OCI-LY7 (cell line): ENCODE measurements at regions not wholly inside any gene's neighbourhood (a gene's known extent, or its start where the extent isn't known, plus 50 kb on each side); places are given as distances from the start of the nearest gene placed in this dataset.

Experiments used
- BruUV-seq: library from RNA; stranded (reverse); fragments of 400-500 nt; replicated peaks from 2 replicates; lab custom pipeline; 2021; lab: Mats Ljungman, UMichigan
- CTCF ChIA-PET: fragments of 300-600 bp; sonication (Branson Sonifier 250); formaldehyde crosslinking; loops from one replicate; lab custom pipeline; 2022; ENCODE audit warnings: antibody characterized with exemption; ENCODE audit not compliant: unreplicated experiment; lab: Charles Lee
- POLR2A ChIA-PET: fragments of 300-600 bp; sonication (Branson Sonifier 250); formaldehyde crosslinking; loops from one replicate; lab custom pipeline; 2022; ENCODE audit warnings: antibody characterized with exemption; lab: Charles Lee
- DNase-seq: peaks from one replicate; pipeline ENCODE4 v3.0.0-alpha.2; 2015; ENCODE audit warnings: low spot score
- H2AFZ ChIP-seq: fragments of 200-600 bp; sonication (generic), shearing (Covaris generic); 2 replicates; pipeline ENCODE4 v1.6.1; 2014; ENCODE audit warnings: mild to moderate bottlenecking, antibody characterized with exemption, low read length, moderate library complexity
- H3K27ac ChIP-seq: fragments of 200-600 bp; sonication (generic); 2 replicates; pipeline ENCODE4 v1.5.1; 2014; ENCODE audit warnings: mixed run types, low read depth, mild to moderate bottlenecking, moderate library complexity, low read length, inconsistent platforms; ENCODE audit not compliant: poor library complexity, severe bottlenecking
- H3K36me3 ChIP-seq: fragments of 200-600 bp; sonication (generic); 2 replicates; pipeline ENCODE4 v1.6.1; 2014; ENCODE audit warnings: mild to moderate bottlenecking, antibody characterized with exemption, low read length, moderate library complexity, mixed read lengths; ENCODE audit not compliant: insufficient read depth
- H3K4me1 ChIP-seq: fragments of 200-600 bp; sonication (generic); 2 replicates; pipeline ENCODE4 v1.5.1; 2014; ENCODE audit warnings: mild to moderate bottlenecking, low read length; ENCODE audit not compliant: insufficient read depth, poor library complexity, severe bottlenecking
- H3K4me2 ChIP-seq: fragments of 200-600 bp; sonication (generic); 2 replicates; pipeline ENCODE4 v1.6.1; 2014; ENCODE audit warnings: mild to moderate bottlenecking, low read length
- H3K4me3 ChIP-seq: fragments of 200-600 bp; sonication (generic); 2 replicates; pipeline ENCODE4 v1.5.1; 2014; ENCODE audit warnings: mild to moderate bottlenecking, low read depth, low read length; ENCODE audit not compliant: poor library complexity, severe bottlenecking
- H3K79me2 ChIP-seq: fragments of 200-600 bp; sonication (generic); 2 replicates; pipeline ENCODE4 v1.6.1; 2016; ENCODE audit warnings: low read depth, mild to moderate bottlenecking, low read length, moderate library complexity, mixed read lengths; ENCODE audit not compliant: insufficient read depth
- H3K9me2 ChIP-seq: fragments of 200-600 bp; sonication (generic); 2 replicates; pipeline ENCODE4 v1.6.1; 2016; ENCODE audit warnings: mild to moderate bottlenecking, low read length, mixed read lengths; ENCODE audit not compliant: insufficient read depth
- H3K9me3 ChIP-seq: fragments of 200-600 bp; sonication (generic); 2 replicates; pipeline ENCODE4 v1.6.1; 2014; ENCODE audit warnings: mild to moderate bottlenecking, mixed run types, low read length, mixed read lengths
- H4K20me1 ChIP-seq: fragments of 200-600 bp; sonication (generic); 2 replicates; pipeline ENCODE4 v1.6.1; 2014; ENCODE audit warnings: mild to moderate bottlenecking, antibody characterized with exemption, low read length, moderate library complexity, mixed read lengths; ENCODE audit not compliant: insufficient read depth
- CTCF ChIP-seq: fragments of 200-600 bp; sonication (generic); conservative IDR thresholded peaks from 2 replicates; pipeline ENCODE4 v1.5.1; 2014; ENCODE audit warnings: mild to moderate bottlenecking, antibody characterized with exemption, low read length, moderate library complexity, mixed read lengths
- EZH2phosphoT487 ChIP-seq: fragments of 200-600 bp; sonication (generic); IDR thresholded peaks from 2 replicates; pipeline ENCODE4 v1.6.1; 2018; ENCODE audit warnings: low read depth, borderline replicate concordance, mild to moderate bottlenecking, mixed run types, antibody characterized with exemption, low read length, moderate library complexity, mixed read lengths
- intact Hi-C: fragments of 100-400 bp; cut with micrococcal nuclease; formaldehyde crosslinking; loops from one replicate; pipeline ENCODE4 v1.10.0; 2022; ENCODE audit not compliant: unreplicated experiment

DNA sequence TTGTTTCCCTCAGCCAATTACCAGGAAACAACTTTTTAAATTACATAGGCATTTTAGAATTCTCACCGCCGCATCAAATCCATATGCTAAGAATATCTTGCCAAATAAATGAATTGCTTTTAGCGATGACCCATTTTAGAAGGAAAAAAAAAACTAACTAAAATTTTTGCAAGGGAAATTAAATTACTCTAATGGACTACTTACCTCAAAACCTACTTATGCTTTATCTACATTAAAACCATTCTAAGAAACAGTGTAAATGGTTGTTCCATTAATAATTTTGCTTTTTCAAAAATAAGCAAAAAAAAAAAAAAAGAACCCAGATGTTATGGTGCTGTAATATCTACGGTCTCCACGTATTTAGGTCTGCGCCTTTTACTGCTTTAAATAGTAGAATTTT, 73.5 kb upstream of the CCDC150 start:
- TF ChIP-seq EZH2phosphoT487, result no peak
- TF ChIP-seq CTCF, result no peak
- no peak for DNase-seq
- Histone ChIP-seq H3K79me2 (no peaks in the 10 kb centered on the region), H3K4me3 (no peak overlapping the region), H3K4me2 (no peak overlapping the region), H3K9me2 (no peaks in the 10 kb centered on the region), H3K9me3 (no peaks in the 10 kb centered on the region), H3K4me1 (no peaks in the 10 kb centered on the region), H3K36me3 (no peaks in the 10 kb centered on the region), H3K27ac (no peak overlapping the region), H2AFZ (no peak overlapping the region), H4K20me1 (no peaks in the 10 kb centered on the region)
- ChIA-PET CTCF (no interaction called here), POLR2A (interaction anchor here (0.7 to 0.9 kb wide), 3 partner anchors 10 to 167 kb away, joined by 3 to 4 read pairs (median 3); no protein-coding TSS in a partner anchor)
- intact Hi-C loops, result no loop called here
- no TSS peak for BruUV-seq

- TF ChIP-seq EZH2phosphoT487 (no peak), CTCF (no peak)
- BruUV-seq, result no TSS peak
- Histone ChIP-seq H3K79me2 (no peaks in the 10 kb centered on the region), H3K9me2 (no peaks in the 10 kb centered on the region), H3K36me3 (no peaks in the 10 kb centered on the region), H2AFZ (no peak overlapping the region), H4K20me1 (no peaks in the 10 kb centered on the region), H3K4me1 (no peaks in the 10 kb centered on the region), H3K27ac (no peak overlapping the region), H3K9me3 (no peaks in the 10 kb centered on the region), H3K4me3 (no peak overlapping the region), H3K4me2 (no peak overlapping the region)
- CTCF ChIA-PET, result no interaction called here
- intact Hi-C loops, result no loop called here
- DNase-seq, result no peak
- POLR2A ChIA-PET, result interaction anchor here (0.7 kb wide), 2 partner anchors 79 to 1243 kb away, joined by 5 to 6 read pairs; no protein-coding TSS in a partner anchor
Measured at GRCh38 chr2:196566961-196567666, 72.4 kb upstream of the CCDC150 start.

GRCh38 chr2:196568506-196568905, 71.0 kb upstream of the CCDC150 start:
- CTCF ChIA-PET, result no interaction called here
- Histone ChIP-seq H3K4me2 (no peak overlapping the region), H3K36me3 (no peaks in the 10 kb centered on the region), H3K4me3 (no peak overlapping the region), H3K79me2 (no peaks in the 10 kb centered on the region), H3K9me3 (no peaks in the 10 kb centered on the region), H3K27ac (no peak overlapping the region), H3K4me1 (no peaks in the 10 kb centered on the region), H2AFZ (no peak overlapping the region), H3K9me2 (no peaks in the 10 kb centered on the region), H4K20me1 (no peaks in the 10 kb centered on the region)
- intact Hi-C loops, result no loop called here
- POLR2A ChIA-PET, result no interaction called here
- BruUV-seq, result no TSS peak
- TF ChIP-seq EZH2phosphoT487 (no peak), CTCF (no peak)
- no peak for DNase-seq
